Neutrophil (primary cell): ENCODE measurements at regions not wholly inside any gene's neighbourhood (a gene's known extent, or its start where the extent isn't known, plus 50 kb on each side); places are given as distances from the start of the nearest gene placed in this dataset.
"Not testable (repeated sequence)": the region's sequence is repeated elsewhere in the genome, so short reads cannot be mapped to it uniquely, and the experiment has no call there.

Experiments used
- H3K27ac ChIP-seq: fragments of 200-600 bp; sonication (generic); 2 replicates; pipeline ENCODE4 v1.5.1; 2016; ENCODE audit warnings: mild to moderate bottlenecking, moderate library complexity
- H3K27me3 ChIP-seq: fragments of 200-600 bp; sonication (generic); 2 replicates; pipeline ENCODE4 v1.6.0; 2016; ENCODE audit warnings: mild to moderate bottlenecking
- H3K36me3 ChIP-seq: fragments of 200-600 bp; sonication (generic); 2 replicates; pipeline ENCODE4 v1.5.1; 2017
- H3K4me1 ChIP-seq, 2 experiments: fragments of 200-600 bp in 1 of 2; sonication (generic) in 1 of 2; 1 replicate in 1 of 2; 2 replicates in 1 of 2; pipeline versions ENCODE4 v1.5.1 to v1.6.1; 2013 to 2016; ENCODE audit warnings: low read depth in 1 of 2, low read length in 1 of 2, mild to moderate bottlenecking in 1 of 2, moderate library complexity in 1 of 2; ENCODE audit not compliant: control insufficient read depth in 1 of 2, insufficient read depth in 1 of 2
- H3K4me3 ChIP-seq, 2 experiments: fragments of 200-600 bp in 1 of 2; sonication (generic) in 1 of 2; 1 replicate in 1 of 2; 2 replicates in 1 of 2; pipeline ENCODE4 v1.5.1; 2013 to 2016; ENCODE audit warnings: low read depth in 1 of 2, low read length in 1 of 2, mild to moderate bottlenecking in 1 of 2, moderate library complexity in 1 of 2
- H3K9me3 ChIP-seq: fragments of 200-600 bp; sonication (generic); 2 replicates; pipeline ENCODE4 v1.5.1; 2016
- TF ChIP-seq, protein P1 (sequence below): fragments of 200-600 bp; sonication (generic); IDR thresholded peaks from 2 replicates; pipeline ENCODE4 v1.5.1; 2016; ENCODE audit warnings: antibody characterized with exemption

DNA sequence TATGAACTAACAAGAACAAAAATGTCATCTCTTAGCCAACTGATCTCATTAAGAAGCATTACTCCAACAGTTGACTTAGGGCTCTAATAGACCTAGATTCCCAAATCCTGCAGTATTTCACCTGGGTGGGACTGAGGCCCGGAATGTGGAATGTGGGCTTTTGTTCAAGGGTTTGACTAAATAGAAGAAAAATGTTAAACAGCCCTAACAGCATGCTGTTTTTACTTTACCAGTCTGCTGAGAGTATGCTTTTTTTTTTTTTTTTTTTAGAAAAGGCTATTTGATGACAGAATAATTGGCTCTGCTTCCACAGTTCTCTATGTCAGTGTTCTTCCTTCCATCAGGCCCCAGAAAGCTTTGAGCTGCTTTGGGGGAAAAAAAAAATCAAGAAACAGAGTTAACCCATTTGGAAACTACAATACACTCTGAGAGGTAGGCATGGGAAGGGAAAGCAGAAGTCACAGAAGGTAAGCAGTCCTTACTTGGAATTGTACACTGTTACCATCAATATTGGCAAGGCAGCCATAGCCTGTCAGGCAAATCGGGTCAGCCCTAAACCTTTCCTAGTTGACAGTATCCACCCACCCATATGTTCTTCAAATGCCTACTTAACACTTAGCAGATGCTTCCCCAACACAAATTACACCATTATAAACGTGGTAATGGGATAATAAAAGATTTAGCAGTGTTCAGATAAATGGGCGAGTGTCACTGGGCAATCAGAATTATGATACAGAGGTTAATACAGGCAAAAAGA lies 224.2 kb downstream of the CNTN3 start:
- TF ChIP-seq, protein P1, sequence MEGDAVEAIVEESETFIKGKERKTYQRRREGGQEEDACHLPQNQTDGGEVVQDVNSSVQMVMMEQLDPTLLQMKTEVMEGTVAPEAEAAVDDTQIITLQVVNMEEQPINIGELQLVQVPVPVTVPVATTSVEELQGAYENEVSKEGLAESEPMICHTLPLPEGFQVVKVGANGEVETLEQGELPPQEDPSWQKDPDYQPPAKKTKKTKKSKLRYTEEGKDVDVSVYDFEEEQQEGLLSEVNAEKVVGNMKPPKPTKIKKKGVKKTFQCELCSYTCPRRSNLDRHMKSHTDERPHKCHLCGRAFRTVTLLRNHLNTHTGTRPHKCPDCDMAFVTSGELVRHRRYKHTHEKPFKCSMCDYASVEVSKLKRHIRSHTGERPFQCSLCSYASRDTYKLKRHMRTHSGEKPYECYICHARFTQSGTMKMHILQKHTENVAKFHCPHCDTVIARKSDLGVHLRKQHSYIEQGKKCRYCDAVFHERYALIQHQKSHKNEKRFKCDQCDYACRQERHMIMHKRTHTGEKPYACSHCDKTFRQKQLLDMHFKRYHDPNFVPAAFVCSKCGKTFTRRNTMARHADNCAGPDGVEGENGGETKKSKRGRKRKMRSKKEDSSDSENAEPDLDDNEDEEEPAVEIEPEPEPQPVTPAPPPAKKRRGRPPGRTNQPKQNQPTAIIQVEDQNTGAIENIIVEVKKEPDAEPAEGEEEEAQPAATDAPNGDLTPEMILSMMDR, result no peak
- H3K9me3 ChIP-seq, result no peaks in the 10 kb centered on the region
- no peak overlapping the region for H3K27ac ChIP-seq
- no peaks in the 10 kb centered on the region for H3K4me1 ChIP-seq
- H3K27me3 ChIP-seq, result no peaks in the 10 kb centered on the region
- no peaks in the 10 kb centered on the region for H3K36me3 ChIP-seq
- no peak overlapping the region for H3K4me3 ChIP-seq

DNA sequence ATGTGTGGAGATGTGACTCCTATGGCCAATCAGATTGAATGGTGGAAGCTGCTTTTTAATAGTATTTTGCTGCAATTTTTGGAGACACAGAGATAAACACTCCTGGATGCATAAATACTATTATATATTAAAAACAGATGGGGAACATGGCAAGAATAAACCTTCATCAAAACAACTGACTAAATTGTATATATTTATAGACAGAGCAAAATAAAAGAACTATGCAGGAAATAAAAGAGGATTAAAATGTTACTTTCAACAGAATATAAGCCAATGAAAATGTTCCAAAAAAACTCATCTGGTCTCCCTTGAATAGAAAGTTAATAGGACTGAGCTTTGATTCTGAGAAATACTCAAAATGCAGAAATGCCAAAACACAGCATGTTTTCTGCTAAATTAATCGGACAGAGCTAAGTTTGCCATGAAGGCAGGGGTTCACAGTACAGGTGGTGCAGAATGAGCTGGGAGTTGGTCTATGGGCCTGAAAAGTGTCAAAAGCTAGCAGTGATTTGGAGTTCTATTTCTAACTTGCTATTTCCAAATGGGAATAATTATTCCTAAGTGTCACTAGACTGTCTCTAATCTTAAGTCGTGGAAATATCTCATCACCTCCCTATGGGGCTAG lies 227.2 kb downstream of the CNTN3 start:
- Histone ChIP-seq H3K4me1 (no peaks in the 10 kb centered on the region), H3K4me3 (no peak overlapping the region), H3K36me3 (no peaks in the 10 kb centered on the region), H3K27ac (no peak overlapping the region), H3K27me3 (no peaks in the 10 kb centered on the region), H3K9me3 (no peaks in the 10 kb centered on the region)
- TF ChIP-seq, protein P1, result no peak

DNA sequence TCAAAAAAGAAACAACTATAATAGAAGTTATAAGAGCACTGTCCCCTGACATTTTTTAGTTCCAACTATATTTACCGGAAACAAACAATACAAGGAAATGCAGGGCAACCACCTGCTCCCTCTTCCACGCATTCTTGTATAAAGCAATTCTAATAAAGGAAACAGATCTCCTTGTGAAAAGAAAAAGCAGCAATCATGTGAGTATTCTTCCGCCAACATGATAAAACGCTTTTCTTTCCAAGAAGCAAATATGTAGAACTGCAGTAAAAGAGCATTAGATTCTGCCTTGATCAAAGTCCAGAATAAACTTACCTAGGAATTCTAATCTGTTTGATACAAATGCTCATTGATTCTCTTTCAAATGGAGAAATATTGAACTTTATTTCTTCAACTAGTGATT lies 230.3 kb downstream of the CNTN3 start:
- H3K9me3 ChIP-seq, result no peaks in the 10 kb centered on the region
- TF ChIP-seq, protein P1, result no peak

DNA sequence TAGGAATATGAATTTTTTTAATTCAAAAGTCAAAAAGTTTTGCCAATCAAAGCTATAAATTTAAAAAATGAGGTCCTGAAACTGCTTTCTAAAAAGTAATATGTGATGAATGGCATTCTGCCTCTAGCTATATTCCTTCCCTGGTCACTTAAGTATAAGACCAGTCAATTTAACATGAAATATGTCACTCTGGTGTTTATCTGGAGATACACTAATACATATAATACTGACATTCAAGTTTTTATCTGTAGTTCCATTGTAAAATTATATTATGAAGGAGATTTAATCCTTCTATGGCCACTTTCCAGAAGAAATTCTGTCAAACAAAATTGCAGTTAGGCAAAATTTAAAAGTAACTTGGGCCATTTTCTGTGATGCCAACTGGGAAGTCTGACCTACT lies 236.8 kb downstream of the CNTN3 start:
- no peak overlapping the region for H3K27ac ChIP-seq
- H3K9me3 ChIP-seq, result no peaks in the 10 kb centered on the region
- H3K4me3 ChIP-seq, result no peak overlapping the region
- no peaks in the 10 kb centered on the region for H3K4me1 ChIP-seq
- no peaks in the 10 kb centered on the region for H3K27me3 ChIP-seq
- no peaks in the 10 kb centered on the region for H3K36me3 ChIP-seq
- TF ChIP-seq, protein P1, result no peak

More for the DNA sequence above, 230.3 kb downstream of the CNTN3 start:
- Histone ChIP-seq H3K27ac (no peak overlapping the region), H3K27me3 (no peaks in the 10 kb centered on the region), H3K36me3 (no peaks in the 10 kb centered on the region), H3K4me1 (no peaks in the 10 kb centered on the region), H3K4me3 (no peak overlapping the region)

DNA sequence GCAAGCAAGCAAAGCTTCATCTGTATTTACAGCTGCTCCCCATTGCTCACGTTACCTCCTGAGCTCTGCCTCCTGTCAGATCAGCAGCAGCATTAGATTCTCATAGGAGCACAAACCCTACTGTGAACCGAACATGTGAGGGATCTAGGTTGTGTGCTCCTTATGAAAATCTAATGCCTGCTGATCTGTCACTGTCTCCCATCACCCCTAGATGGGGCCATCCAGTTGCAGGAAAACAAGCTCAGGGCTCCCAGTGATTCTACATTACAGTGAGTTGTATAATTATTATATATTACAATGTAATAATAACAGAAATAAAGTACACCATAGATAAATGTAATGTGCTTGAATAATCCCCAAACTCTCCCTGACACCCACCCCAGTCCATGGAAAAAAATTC lies 238.1 kb downstream of the CNTN3 start:
- not testable (repeated sequence) for H3K4me3 ChIP-seq, H3K9me3 ChIP-seq, H3K27ac ChIP-seq, H3K27me3 ChIP-seq, H3K36me3 ChIP-seq, H3K4me1 ChIP-seq

DNA sequence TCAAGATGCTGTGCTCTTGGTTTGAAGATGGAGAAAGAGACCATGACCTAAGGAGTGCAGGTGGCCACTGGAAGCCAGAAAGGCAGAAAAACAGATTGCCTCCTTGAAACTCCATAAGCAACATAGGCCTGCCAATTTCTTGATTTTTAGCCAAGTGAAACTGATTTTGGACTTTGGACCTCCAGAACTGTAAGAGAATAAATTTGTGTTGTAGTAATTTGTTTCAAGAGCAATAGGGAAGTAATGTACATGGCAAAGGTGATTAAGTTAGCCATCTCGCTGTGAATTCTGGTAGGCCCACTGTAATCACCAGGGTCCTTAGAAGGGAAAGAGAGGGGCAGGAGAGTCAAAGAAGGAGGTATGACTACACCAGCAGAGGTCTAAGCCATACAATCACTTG lies 238.8 kb downstream of the CNTN3 start:
- Histone ChIP-seq H3K36me3 (no peaks in the 10 kb centered on the region), H3K9me3 (no peaks in the 10 kb centered on the region), H3K27ac (no peak overlapping the region), H3K4me1 (no peaks in the 10 kb centered on the region), H3K27me3 (no peaks in the 10 kb centered on the region), H3K4me3 (no peak overlapping the region)
- TF ChIP-seq, protein P1, result no peak
